Mesenchymal stem cell (in vitro differentiated cells and primary cell): ENCODE measurements at regions not wholly inside any gene's neighbourhood (a gene's known extent, or its start where the extent isn't known, plus 50 kb on each side); places are given as distances from the start of the nearest gene placed in this dataset.

Experiments
- DNase-seq: peaks from one replicate; pipeline ENCODE4 v3.0.0-alpha.2; 2013
- H2AFZ ChIP-seq: one replicate; pipeline ENCODE4 v1.6.1; 2013; ENCODE audit warnings: low read depth, mild to moderate bottlenecking, control low read depth, inconsistent platforms, low read length, moderate library complexity
- H2AK5ac ChIP-seq: 2 replicates; pipeline ENCODE4 v1.6.1; 2013; ENCODE audit warnings: low read length, moderate library complexity, mild to moderate bottlenecking, inconsistent platforms; ENCODE audit not compliant: severe bottlenecking
- H2BK120ac ChIP-seq: one replicate; pipeline ENCODE4 v1.6.1; 2013; ENCODE audit warnings: low read depth, mild to moderate bottlenecking, inconsistent platforms, low read length, moderate library complexity
- H2BK12ac ChIP-seq, 2 experiments: one replicate each; pipeline ENCODE4 v1.6.1; 2013; ENCODE audit warnings: inconsistent platforms in 2 of 2, low read length in 2 of 2, mild to moderate bottlenecking in 2 of 2, moderate library complexity in 2 of 2, control low read depth in 1 of 2
- H2BK15ac ChIP-seq: one replicate; pipeline ENCODE4 v1.6.1; 2013; ENCODE audit warnings: mild to moderate bottlenecking, low read depth, inconsistent platforms; ENCODE audit not compliant: poor library complexity, severe bottlenecking
- H2BK5ac ChIP-seq: 2 replicates; pipeline ENCODE4 v1.6.1; 2013; ENCODE audit warnings: low read depth, mild to moderate bottlenecking, low read length, control low read depth, inconsistent platforms; ENCODE audit not compliant: poor library complexity, severe bottlenecking
- H3K14ac ChIP-seq, 2 experiments: one replicate each; pipeline ENCODE4 v1.6.1; 2013; ENCODE audit warnings: inconsistent platforms in 2 of 2, low read length in 2 of 2, control low read depth in 1 of 2, mild to moderate bottlenecking in 1 of 2, moderate library complexity in 1 of 2
- H3K18ac ChIP-seq, 2 experiments: one replicate each; pipeline ENCODE4 v1.6.1; 2013; ENCODE audit warnings: inconsistent platforms in 2 of 2, low read length in 2 of 2, control low read depth in 1 of 2, low read depth in 1 of 2, mild to moderate bottlenecking in 1 of 2
- H3K23ac ChIP-seq, 2 experiments: one replicate each; pipeline ENCODE4 v1.6.1; 2013; ENCODE audit warnings: inconsistent platforms in 2 of 2, low read length in 2 of 2, mild to moderate bottlenecking in 2 of 2, moderate library complexity in 2 of 2, control low read depth in 1 of 2
- H3K27ac ChIP-seq: 2 replicates; pipeline ENCODE4 v1.5.1; 2013; ENCODE audit warnings: mild to moderate bottlenecking, moderate library complexity, low read length, control low read depth, inconsistent platforms; ENCODE audit not compliant: poor library complexity, severe bottlenecking
- H3K27me3 ChIP-seq, 2 experiments: 2 replicates each; pipeline versions ENCODE4 v1.6.1 to v1.7.0; 2013; ENCODE audit warnings: low read length in 2 of 2, mild to moderate bottlenecking in 2 of 2, moderate library complexity in 2 of 2, control low read depth in 1 of 2, inconsistent platforms in 1 of 2; ENCODE audit not compliant: control insufficient read depth in 1 of 2, insufficient read depth in 1 of 2
- H3K36me3 ChIP-seq, 2 experiments: 2 replicates each; pipeline versions ENCODE4 v1.6.1 to v1.7.0; 2013; ENCODE audit warnings: low read length in 2 of 2, control low read depth in 1 of 2, inconsistent platforms in 1 of 2, low read depth in 1 of 2, mild to moderate bottlenecking in 1 of 2; ENCODE audit not compliant: insufficient read depth in 2 of 2, control insufficient read depth in 1 of 2
- H3K4ac ChIP-seq, 2 experiments: one replicate each; pipeline ENCODE4 v1.6.1; 2013; ENCODE audit warnings: inconsistent platforms in 2 of 2, low read length in 2 of 2, mild to moderate bottlenecking in 2 of 2, moderate library complexity in 2 of 2, control low read depth in 1 of 2, low read depth in 1 of 2
- H3K4me1 ChIP-seq: 2 replicates; pipeline ENCODE4 v1.6.1; 2013; ENCODE audit warnings: low read depth, low read length, control low read depth; ENCODE audit not compliant: control insufficient read depth, insufficient read depth
- H3K4me2 ChIP-seq: 2 replicates; pipeline ENCODE4 v1.6.1; 2013; ENCODE audit warnings: low read length, mild to moderate bottlenecking, inconsistent platforms; ENCODE audit not compliant: poor library complexity, severe bottlenecking
- H3K4me3 ChIP-seq, 2 experiments: 2 replicates each; pipeline versions ENCODE4 v1.5.1 to v1.7.0; 2013; ENCODE audit warnings: low read length in 2 of 2, mild to moderate bottlenecking in 2 of 2, control low read depth in 1 of 2, low read depth in 1 of 2; ENCODE audit not compliant: insufficient read depth in 1 of 2
- H3K79me1 ChIP-seq: replicated peaks from 2 replicates; pipeline ENCODE4 v1.6.1; 2013; ENCODE audit warnings: mild to moderate bottlenecking, control low read depth, low read length, inconsistent platforms; ENCODE audit not compliant: poor library complexity, severe bottlenecking
- H3K9ac ChIP-seq: 2 replicates; pipeline ENCODE4 v1.7.0; 2013; ENCODE audit warnings: mild to moderate bottlenecking, low read length, moderate library complexity
- H3K9me3 ChIP-seq: 2 replicates; pipeline ENCODE4 v1.7.0; 2013; ENCODE audit warnings: mild to moderate bottlenecking, low read length; ENCODE audit not compliant: control insufficient read depth
- H4K8ac ChIP-seq: one replicate; pipeline ENCODE4 v1.6.1; 2013; ENCODE audit warnings: inconsistent platforms, mild to moderate bottlenecking, low read length, moderate library complexity
- H4K91ac ChIP-seq: one replicate; pipeline ENCODE4 v1.6.1; 2013; ENCODE audit warnings: mild to moderate bottlenecking, low read length, inconsistent platforms
- WGBS: methylation state at CpG from one replicate; pipeline ENCODE4 v1.1.7; 2013; ENCODE audit warnings: mixed read lengths; 5-methylcytosine and 5-hydroxymethylcytosine counted together

DNA sequence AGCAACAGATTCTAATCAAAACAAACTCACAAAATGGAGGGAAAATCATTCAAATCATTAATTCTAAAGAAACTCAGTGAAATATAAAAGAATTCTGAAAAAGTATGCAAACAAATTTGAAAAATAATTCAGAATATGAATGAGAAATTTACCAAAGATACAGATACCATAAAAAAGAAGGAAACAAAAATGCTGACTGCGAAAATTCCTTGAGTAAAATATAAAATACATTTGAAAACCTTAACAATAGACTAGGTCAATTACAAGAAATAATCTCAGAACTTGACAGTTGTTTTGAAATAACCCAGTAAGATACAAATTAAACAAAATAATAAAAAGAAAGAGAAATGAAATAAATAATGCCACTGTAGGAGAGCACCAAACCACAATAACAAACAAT, 1289.0 kb downstream of the SLITRK1 start:
- Histone ChIP-seq H2BK15ac (no peak overlapping the region), H3K79me1 (no peaks in the 10 kb centered on the region), H2AFZ (no peak overlapping the region), H4K91ac (no peak overlapping the region), H2BK12ac (no peak overlapping the region), H3K9me3 (peaks cover 32% of the 10 kb centered on the region), H3K27ac (no peak overlapping the region), H4K8ac (no peak overlapping the region), H2BK5ac (no peak overlapping the region), H3K4ac (no peak overlapping the region), H3K27me3 (no peaks in the 10 kb centered on the region), H3K4me3 (no peak overlapping the region), H3K4me2 (no peak overlapping the region), H2AK5ac (no peak overlapping the region), H3K36me3 (peaks cover 0 to 4% of the 10 kb centered on the region in 2 experiments), H3K14ac (no peak overlapping the region), H3K4me1 (peaks cover 1% of the 10 kb centered on the region), H3K18ac (no peak overlapping the region), H2BK120ac (no peak overlapping the region), H3K23ac (no peak overlapping the region), H3K9ac (no peak overlapping the region)
- WGBS = no CpG with 5 or more reads among the region's 1 CpG
- no peak for DNase-seq

DNA sequence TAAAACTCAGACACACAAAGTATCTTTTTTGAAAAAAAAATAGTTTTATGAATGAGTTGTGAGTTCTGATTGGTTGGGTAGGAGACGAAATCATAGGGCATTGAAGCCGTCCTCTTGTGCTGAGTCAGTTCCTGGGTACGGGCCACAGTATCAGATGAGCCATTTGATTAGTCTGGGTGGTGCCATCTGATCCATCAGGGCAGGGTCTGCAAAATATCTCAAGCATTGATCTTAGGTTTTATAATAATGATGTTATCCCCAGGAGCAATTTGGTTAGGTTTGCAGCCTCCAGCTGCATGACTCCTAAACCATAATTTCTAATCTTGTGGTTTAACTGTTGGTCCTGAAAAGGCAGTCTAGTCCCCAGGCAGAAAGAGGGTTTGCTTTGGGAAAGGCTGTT, 1310.6 kb downstream of the SLITRK1 start:
- Histone ChIP-seq H3K4me1 (peaks cover 3% of the 10 kb centered on the region), H4K8ac (no peak overlapping the region), H3K4ac (no peak overlapping the region), H3K4me2 (no peak overlapping the region), H2BK15ac (no peak overlapping the region), H2BK5ac (no peak overlapping the region), H3K27ac (no peak overlapping the region), H2BK120ac (no peak overlapping the region), H2AK5ac (no peak overlapping the region), H3K79me1 (no peaks in the 10 kb centered on the region), H3K14ac (no peak overlapping the region), H3K4me3 (no peak overlapping the region), H3K23ac (no peak overlapping the region), H3K27me3 (no peaks in the 10 kb centered on the region), H2AFZ (no peak overlapping the region), H3K18ac (no peak overlapping the region), H3K9me3 (peaks cover 15% of the 10 kb centered on the region), H3K9ac (no peak overlapping the region), H4K91ac (no peak overlapping the region), H3K36me3 (no peaks in the 10 kb centered on the region), H2BK12ac (no peak overlapping the region)
- no peak for DNase-seq
- WGBS = 90% methylated on average over 3 of the region's 3 CpGs

DNA sequence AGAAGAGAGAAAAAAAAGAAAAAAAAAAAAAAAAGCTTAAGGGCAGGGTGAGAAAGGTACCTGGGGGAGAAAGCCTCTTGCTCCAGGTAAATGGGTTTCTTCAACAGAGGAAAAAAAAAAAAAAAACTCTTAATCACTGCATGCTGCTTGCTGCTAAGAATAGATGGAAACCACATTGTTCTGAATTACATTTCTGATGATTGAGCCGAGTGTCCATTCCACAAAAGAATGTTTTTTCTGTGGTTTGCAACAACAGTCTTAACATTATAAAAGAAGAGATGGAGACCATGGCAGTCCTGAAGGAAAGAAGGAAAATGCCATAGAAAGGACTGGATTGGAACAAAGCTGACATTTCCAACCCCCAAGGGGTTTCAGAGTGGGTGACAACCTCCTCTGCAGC, 1312.7 kb downstream of the SLITRK1 start:
- Histone ChIP-seq H3K36me3 (no peaks in the 10 kb centered on the region), H3K9me3 (peaks cover under 1% of the 10 kb centered on the region), H3K4ac (no peak overlapping the region), H2AK5ac (no peak overlapping the region), H4K91ac (no peak overlapping the region), H2BK15ac (no peak overlapping the region), H3K23ac (no peak overlapping the region), H2BK12ac (no peak overlapping the region), H3K18ac (no peak overlapping the region), H4K8ac (no peak overlapping the region), H3K4me1 (peaks cover 3% of the 10 kb centered on the region), H2BK120ac (no peak overlapping the region), H3K9ac (no peak overlapping the region), H3K4me3 (no peak overlapping the region), H3K4me2 (no peak overlapping the region), H2BK5ac (no peak overlapping the region), H2AFZ (no peak overlapping the region), H3K14ac (no peak overlapping the region), H3K79me1 (no peaks in the 10 kb centered on the region), H3K27me3 (no peaks in the 10 kb centered on the region), H3K27ac (no peak overlapping the region)
- DNase-seq = no peak
- 89% methylated on average over 1 of the region's 1 CpG for WGBS

DNA sequence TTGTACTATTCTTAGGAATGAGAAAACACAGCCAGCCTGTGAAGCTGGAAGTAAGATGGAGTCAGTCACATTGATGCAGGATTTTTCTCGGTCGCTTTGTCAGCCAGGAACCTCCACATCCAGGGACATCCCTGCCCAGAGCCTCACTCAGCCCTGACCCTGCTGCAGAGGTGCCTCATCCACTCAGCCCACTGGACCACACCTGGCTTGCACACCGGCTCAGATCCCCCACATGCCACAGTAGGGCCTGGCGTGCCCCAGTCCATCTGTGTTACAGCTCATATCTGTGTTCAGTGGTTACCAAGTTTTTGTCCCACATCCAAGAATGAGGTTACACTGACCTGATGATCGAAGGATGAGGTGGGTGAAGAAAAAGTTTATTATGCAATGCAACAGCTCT, 1315.4 kb downstream of the SLITRK1 start:
- 84% methylated on average over 5 of the region's 5 CpGs for WGBS
- H2BK15ac ChIP-seq = no peak overlapping the region
- H3K36me3 ChIP-seq = no peaks in the 10 kb centered on the region
- no peak overlapping the region for H4K8ac ChIP-seq
- H2BK120ac ChIP-seq = no peak overlapping the region
- no peak overlapping the region for H3K23ac ChIP-seq
- H3K4ac ChIP-seq = no peak overlapping the region
- H3K27me3 ChIP-seq = no peaks in the 10 kb centered on the region
- H3K4me1 ChIP-seq = peaks cover 3% of the 10 kb centered on the region
- no peak overlapping the region for H3K9ac ChIP-seq
- no peak overlapping the region for H4K91ac ChIP-seq
- H2AK5ac ChIP-seq = no peak overlapping the region
- H3K18ac ChIP-seq = no peak overlapping the region
- H2BK5ac ChIP-seq = no peak overlapping the region
- no peak for DNase-seq
- H2AFZ ChIP-seq = no peak overlapping the region
- H3K27ac ChIP-seq = no peak overlapping the region
- no peak overlapping the region for H3K14ac ChIP-seq
- H2BK12ac ChIP-seq = no peak overlapping the region
- no peaks in the 10 kb centered on the region for H3K79me1 ChIP-seq
- no peaks in the 10 kb centered on the region for H3K9me3 ChIP-seq
- H3K4me2 ChIP-seq = no peak overlapping the region
- no peak overlapping the region for H3K4me3 ChIP-seq
